CD4-positive, alpha-beta T cell treated with Interleukin-17A for 4 hours (primary cell): ENCODE measurements at regions not wholly inside any gene's neighbourhood (a gene's known extent, or its start where the extent isn't known, plus 50 kb on each side); places are given as distances from the start of the nearest gene placed in this dataset.
"Not testable (repeated sequence)": the region's sequence is repeated elsewhere in the genome, so short reads cannot be mapped to it uniquely, and the experiment has no call there.

Experiments used
- DNase-seq: peaks from one replicate; pipeline ENCODE4 v3.0.0-alpha.2; 2020; ENCODE audit warnings: mixed read lengths

GRCh38 chr9:32209164-32209563 lies 175.3 kb upstream of the ACO1 start:
- DNase-seq, result not testable (repeated sequence)

- DNase-seq, result no peak
Observed at GRCh38 chr9:32218100-32218767, 166.2 kb upstream of the ACO1 start.

DNA sequence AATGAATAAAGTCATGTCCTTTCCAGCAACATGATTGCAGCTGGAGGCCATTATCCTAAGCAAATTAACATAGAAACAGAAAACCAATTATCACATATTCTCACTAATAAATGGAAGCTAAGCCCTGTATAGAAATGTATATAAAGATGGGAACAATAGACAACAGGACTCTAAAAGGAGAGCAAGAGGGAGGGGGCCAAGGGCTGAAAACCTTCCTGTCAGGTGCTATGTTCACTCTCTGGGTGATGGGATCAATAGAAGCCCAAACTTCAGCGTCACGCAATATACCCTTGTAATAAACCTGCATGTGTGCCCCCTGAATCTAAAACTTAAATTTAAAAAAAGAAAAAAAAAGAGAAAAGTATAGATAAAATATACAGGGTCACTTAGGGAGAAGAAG lies 163.7 kb upstream of the ACO1 start:
- no peak for DNase-seq

DNA sequence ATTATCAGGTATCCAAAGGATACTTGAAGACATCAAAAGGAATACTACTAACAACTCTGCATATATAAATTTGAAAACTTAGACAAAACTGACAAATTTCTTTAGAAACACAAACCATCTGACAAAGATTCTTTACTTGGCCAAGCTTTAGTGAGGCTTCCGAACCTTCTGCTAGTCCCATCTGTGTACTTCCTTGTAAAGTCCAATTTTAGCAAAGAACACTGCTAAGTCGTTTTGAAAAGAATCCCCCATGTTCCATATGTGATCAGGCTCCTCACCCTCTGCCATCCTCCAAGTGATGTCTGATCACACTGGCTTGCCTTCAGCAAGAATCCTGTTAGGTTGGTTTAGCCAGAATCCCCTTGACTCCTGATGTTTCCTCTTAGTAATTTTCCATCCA lies 150.0 kb upstream of the ACO1 start:
- no peak for DNase-seq

- no peak for DNase-seq
Observed at GRCh38 chr9:32247168-32247567, 137.3 kb upstream of the ACO1 start.

- DNase-seq, result no peak
Observed at GRCh38 chr9:32248189-32248712, 136.2 kb upstream of the ACO1 start.

DNA sequence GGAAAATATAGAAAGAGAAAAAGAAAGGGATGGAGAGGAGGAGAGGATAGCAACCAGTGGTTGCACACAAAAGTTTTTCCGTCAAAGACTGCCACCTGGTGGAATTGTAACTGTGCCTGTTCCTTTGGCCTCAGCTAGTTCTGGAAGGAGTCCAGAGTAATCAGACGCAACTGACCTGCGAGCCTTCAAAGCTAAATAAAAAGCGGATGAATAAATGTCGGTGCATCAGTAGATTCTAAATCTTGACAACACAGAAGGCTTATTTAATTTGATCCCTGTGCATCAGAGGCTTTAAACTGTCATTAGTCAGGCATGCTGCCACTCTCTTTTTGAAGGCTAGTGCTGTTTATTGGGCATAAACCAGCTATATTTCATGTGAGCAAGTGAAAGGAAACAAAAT lies 132.9 kb upstream of the ACO1 start:
- DNase-seq, result peak; percentile 35

GRCh38 chr9:32253731-32254130 lies 130.7 kb upstream of the ACO1 start:
- DNase-seq, result no peak

- DNase-seq, result no peak
Observed at GRCh38 chr9:32255026-32255425, 129.4 kb upstream of the ACO1 start.

- no peak for DNase-seq
Observed at GRCh38 chr9:32258482-32258881, 126.0 kb upstream of the ACO1 start.

DNA sequence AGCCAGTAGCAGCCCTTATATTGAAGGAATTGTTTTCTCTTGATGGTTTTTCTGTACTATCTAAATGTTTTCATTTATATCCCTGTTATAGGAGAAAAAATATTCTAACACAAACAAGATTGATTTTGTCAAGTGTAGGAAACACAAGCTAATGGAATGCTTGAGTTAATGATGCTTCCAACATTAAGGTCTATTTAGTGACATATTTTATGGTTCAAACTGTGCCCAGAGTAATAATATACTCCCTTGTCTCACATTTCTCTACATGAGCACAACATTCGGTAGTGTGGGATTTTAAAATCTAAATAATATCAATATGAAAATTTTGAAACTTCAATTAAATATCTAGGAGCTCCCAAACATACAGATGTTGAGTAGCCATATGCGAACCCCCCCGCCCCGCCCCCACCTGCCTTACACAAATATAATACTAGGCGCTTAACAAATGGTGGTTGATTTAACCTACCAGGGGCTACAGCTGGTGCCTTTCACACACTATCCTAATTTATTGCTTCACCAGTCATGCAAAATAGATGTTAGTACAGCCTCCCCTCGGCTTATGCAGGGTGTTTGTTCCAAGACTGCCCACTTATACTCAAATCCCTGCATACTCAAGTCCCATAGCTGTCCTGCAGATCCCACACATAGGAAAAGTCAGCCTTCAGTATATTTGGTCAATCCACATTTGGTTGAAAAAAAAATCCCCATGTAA lies 124.1 kb upstream of the ACO1 start:
- no peak for DNase-seq

DNA sequence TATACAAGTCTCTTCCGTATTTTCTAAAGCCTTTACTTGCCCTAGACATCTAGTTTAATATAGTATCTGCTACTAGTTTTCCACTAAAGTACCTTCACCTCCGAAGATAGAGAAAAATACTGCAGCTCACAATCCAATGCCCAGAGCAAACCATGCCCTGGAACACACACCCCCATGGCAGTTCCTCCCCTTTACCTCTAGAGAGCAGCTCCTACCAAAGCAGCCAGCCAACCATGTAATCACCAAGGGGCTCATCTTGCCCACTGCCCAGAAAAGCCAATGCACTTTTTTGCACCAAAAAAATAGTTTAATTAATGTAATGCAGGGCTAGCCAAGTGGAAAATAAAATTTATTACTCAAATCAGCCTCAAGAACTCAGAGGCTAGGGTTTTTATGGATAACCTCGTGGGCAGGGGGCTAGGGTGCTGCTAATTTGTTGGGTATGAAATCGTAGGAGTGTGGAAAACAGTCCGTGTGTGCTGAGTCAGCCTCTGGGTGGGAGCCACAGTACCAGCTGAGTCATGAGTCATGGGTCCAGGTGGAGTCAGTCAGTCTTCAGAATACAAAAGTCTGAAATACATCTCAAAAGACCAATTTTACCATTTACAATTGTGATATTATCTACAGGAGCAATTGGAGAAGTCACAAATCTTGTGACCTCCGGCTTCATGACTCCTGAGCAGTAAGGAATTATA lies 120.1 kb upstream of the ACO1 start:
- DNase-seq, result no peak

DNA sequence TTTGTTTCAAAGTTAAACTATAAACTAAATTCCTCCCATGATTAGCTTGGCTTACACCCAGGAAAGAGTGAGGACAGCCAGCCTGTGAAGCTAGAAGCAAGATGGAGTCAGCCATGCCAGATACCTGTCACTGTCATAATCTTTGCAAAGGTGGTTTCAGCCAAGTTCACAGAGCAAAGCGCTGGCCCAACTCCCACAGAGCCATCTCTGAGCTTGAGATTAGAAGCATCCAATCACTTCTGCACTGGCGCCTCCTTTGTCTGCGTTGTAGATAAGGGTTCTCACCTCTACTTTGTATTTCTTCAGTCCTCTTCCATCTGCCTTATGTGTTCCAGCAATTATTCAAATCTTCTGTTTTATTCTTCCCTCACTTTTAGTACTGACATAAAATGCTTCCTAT lies 119.4 kb upstream of the ACO1 start:
- DNase-seq, result no peak

- no peak for DNase-seq
Observed at GRCh38 chr9:32278991-32279390, 105.5 kb upstream of the ACO1 start.

DNA sequence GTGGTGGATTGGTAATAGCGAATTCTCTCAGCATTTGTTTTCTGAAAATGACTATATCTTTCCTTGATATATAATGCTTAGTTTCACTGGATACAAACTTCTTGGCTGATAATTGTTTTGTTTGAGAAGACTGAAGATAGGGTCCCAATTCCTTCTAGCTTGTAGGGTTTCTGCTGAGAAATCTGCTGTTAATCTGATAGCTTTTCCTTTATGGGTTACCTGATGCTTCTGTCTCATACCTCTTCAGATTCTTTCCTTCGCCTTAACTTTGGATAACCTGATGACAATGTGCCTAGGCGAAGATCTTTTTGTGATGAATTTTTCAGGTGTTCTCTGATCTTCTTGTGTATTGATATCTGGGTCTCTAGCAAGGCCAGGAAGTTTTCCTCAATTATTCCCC lies 94.7 kb upstream of the ACO1 start:
- no peak for DNase-seq

GRCh38 chr9:32291370-32291769 lies 93.1 kb upstream of the ACO1 start:
- no peak for DNase-seq

DNA sequence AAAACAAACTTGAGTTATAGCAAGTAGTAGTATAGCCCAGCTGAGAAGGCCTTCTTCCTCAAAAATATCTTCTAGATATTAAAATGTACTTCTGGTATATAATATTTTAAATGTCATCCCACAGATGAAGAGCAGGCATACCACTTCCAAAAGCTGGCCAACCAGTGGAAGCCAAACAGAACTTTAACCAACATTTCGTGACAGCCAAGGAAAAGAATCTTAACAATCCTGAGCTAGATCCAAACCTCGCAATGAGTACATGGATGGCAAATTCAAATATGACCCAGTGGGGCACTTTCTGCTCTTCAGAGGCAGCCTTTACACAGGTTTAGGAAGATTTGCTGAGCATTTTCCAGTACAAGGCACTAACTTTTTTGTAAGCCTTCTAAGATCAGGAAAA lies 91.8 kb upstream of the ACO1 start:
- no peak for DNase-seq

DNA sequence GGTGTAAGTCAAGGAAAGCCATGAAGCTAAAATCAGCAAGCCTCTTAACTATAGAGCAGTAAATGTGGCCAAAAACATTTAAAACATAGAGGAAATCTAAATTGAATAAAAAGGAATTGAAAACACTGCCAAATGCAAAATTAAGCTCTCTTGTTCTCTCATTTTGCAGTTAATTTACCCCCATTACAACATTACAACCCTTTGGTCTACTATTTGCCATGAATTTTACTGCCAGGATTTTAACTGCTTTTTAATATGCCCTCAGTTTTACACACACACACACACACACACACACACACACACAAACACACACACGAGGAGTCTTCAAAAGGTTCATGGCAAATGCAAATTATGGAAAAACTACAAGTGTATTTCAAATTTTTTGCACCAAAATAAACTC lies 91.4 kb upstream of the ACO1 start:
- DNase-seq, result no peak

DNA sequence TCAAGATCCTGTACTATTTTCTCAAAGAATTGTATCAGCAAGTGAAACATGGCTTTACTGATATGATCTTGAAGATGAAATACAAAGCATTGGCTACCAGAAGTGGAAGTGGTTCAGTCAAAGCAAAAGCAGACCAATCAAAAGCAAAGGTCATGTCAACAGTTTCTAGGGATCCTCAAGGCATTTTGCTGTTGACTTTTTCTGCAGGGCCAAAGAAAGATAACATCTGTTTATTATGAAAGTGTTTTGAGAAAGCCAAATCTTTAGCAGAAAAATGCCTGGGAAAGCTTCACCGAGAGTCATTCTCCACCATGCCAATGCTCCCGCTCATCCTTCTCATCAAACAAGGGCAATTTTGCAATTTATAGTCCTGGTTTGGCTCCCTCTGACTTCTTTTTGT lies 90.3 kb upstream of the ACO1 start:
- no peak for DNase-seq

DNA sequence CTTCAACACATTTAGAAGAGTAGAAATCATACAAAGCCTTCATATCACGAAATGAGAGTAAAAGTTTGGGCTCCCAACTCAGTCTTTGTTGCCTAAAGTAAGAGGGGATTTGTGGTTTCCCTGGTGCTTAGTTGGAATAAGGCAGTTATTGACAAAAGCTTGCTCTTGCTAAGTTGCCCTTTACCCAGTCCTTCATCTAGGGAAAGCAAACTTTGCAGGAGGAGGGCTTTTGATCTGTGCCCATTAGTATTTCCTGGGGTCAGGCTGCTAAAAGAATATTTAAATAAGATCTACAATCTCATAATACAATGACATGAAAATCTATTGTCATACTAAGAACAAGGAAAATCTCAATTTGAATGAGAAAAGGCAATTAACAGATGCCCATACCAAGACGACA lies 84.1 kb upstream of the ACO1 start:
- no peak for DNase-seq

- DNase-seq, result no peak
Observed at GRCh38 chr9:32304495-32304894, 79.9 kb upstream of the ACO1 start.

GRCh38 chr9:32306006-32306405 lies 78.4 kb upstream of the ACO1 start:
- no peak for DNase-seq

- DNase-seq, result no peak
Observed at GRCh38 chr9:32319312-32319929, 65.0 kb upstream of the ACO1 start.

DNA sequence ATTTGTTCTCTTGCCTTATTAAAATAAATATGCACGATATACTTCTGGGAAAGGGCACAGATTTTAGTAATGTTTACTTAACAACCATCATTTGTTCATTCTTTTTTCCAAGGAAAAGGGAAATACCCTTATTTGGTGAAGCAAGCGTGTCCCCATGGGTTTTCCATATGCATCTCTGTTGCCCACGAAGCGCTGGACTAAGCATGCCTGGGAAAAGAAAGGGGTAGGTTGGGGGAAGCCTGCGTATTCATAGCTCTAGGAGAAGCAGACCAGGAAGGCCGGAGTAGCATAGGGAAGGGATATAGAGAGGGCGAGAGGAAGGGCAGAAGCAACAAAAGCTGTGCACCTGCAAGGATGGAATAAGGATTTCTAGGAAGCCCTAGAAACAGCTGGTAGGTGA lies 61.8 kb upstream of the ACO1 start:
- no peak for DNase-seq
